GM18907 (cell line): ENCODE measurements at regions not wholly inside any gene's neighbourhood (a gene's known extent, or its start where the extent isn't known, plus 50 kb on each side); places are given as distances from the start of the nearest gene placed in this dataset.
"Not testable (repeated sequence)": the region's sequence is repeated elsewhere in the genome, so short reads cannot be mapped to it uniquely, and the experiment has no call there.

Experiments
- ATAC-seq: cut with Tn5 transposase; IDR thresholded peaks from one replicate; pipeline ENCODE4 v1.9.1; 2021; ENCODE audit warnings: mild to moderate bottlenecking, moderate library complexity; ENCODE audit not compliant: unreplicated experiment

- ATAC-seq = no peak
Observed at GRCh38 chrX:14352511-14352910, 176.8 kb upstream of the GLRA2 start.

- ATAC-seq = no peak
Observed at GRCh38 chrX:14351611-14352303, 177.6 kb upstream of the GLRA2 start.

GRCh38 chrX:14347523-14347922 is 181.8 kb upstream of the GLRA2 start:
- no peak for ATAC-seq

- ATAC-seq = no peak
Observed at GRCh38 chrX:14344172-14344940, 185.0 kb upstream of the GLRA2 start.

- ATAC-seq = no peak
Observed at GRCh38 chrX:14309431-14309830, 219.9 kb upstream of the GLRA2 start.

GRCh38 chrX:14308976-14309375 is 220.4 kb upstream of the GLRA2 start:
- not testable (repeated sequence) for ATAC-seq

GRCh38 chrX:14303891-14304290 is 225.4 kb upstream of the GLRA2 start:
- no peak for ATAC-seq

GRCh38 chrX:14302561-14302960 is 226.8 kb upstream of the GLRA2 start:
- not testable (repeated sequence) for ATAC-seq

- ATAC-seq = no peak
Observed at GRCh38 chrX:14300376-14300775, 229.0 kb upstream of the GLRA2 start.

- ATAC-seq = no peak
Observed at GRCh38 chrX:14295426-14295825, 233.9 kb upstream of the GLRA2 start.

GRCh38 chrX:14291666-14292500 is 237.5 kb upstream of the GLRA2 start:
- no peak for ATAC-seq

- ATAC-seq = no peak
Observed at GRCh38 chrX:14290335-14290734, 239.0 kb upstream of the GLRA2 start.

GRCh38 chrX:14274691-14275090 is 245.0 kb upstream of the GEMIN8 start:
- no peak for ATAC-seq

GRCh38 chrX:14267216-14267615 is 237.5 kb upstream of the GEMIN8 start:
- ATAC-seq = no peak

- no peak for ATAC-seq
Observed at GRCh38 chrX:14266705-14267104, 237.0 kb upstream of the GEMIN8 start.

GRCh38 chrX:14243823-14244222 is 214.1 kb upstream of the GEMIN8 start:
- ATAC-seq = no peak

GRCh38 chrX:14235004-14235403 is 205.3 kb upstream of the GEMIN8 start:
- ATAC-seq = no peak

- no peak for ATAC-seq
Observed at GRCh38 chrX:14232688-14233087, 203.0 kb upstream of the GEMIN8 start.

- ATAC-seq = no peak
Observed at GRCh38 chrX:14228611-14229010, 198.9 kb upstream of the GEMIN8 start.

GRCh38 chrX:14220386-14220944 is 190.8 kb upstream of the GEMIN8 start:
- no peak for ATAC-seq

- ATAC-seq = no peak
Observed at GRCh38 chrX:14209034-14209433, 179.3 kb upstream of the GEMIN8 start.
